ENCODE measurements at regions not wholly inside any gene's neighbourhood (a gene's known extent, or its start where the extent isn't known, plus 50 kb on each side); places are given as distances from the start of the nearest gene placed in this dataset.

DNA sequence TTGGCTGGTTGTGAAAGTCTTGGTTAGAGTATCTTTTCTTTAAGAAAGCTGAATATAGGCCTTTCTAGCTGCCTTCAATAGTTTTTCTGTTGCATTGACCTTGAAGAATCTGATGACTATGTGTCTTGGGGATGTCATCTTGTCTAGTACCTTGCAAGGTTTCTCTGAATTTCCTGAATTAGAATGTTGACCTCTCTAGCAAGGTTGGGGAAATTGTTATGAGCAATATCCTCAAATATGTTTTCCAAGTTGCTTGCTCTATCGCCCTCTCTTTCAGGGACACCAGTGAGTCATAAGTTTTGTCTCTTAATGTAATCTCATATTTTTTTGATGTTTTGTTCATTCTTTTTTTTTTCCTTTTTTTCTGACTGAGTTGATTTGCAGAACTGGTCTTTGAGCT, 194.7 kb downstream of the RAB28 start:
- TF ChIP-seq CTCF (IDR thresholded peaks at IDR 0.05; ENCODE audit: low read depth, low read length): no peak
- no peak for TF ChIP-seq EZH2phosphoT487 (IDR thresholded peaks at IDR 0.05; ENCODE audit: low read depth)
